ENCODE measurements at regions not wholly inside any gene's neighbourhood (a gene's known extent, or its start where the extent isn't known, plus 50 kb on each side); places are given as distances from the start of the nearest gene placed in this dataset.

DNA sequence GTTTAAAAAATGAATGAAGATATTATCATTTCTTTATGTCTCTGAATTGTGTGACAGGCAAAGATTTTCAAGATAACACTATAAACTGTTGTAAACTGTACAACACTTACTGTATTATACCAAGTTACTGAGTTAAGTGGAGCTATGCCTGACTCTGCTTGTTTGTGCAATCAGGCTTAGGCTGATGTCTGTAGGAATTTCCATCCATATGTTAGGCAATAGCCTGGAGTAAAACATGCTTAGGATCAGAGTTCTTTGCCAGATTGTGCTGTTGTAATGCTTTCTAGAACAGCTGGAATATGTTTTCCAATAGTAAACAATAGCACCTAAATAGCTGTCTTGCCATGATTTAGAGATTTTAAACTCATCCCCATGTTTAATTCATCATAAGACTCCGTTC is 1496.7 kb downstream of the CDH11 start:
- no peak overlapping the region for H3K4me3 ChIP-seq
- H3K36me3 ChIP-seq, result no peaks in the 10 kb centered on the region
- intact Hi-C loops (cut with DNase I), result no loop called here
- no peak for DNase-seq (ENCODE audit: low spot score)
- H3K27me3 ChIP-seq (replicated peaks; ENCODE audit: insufficient read depth), result no peaks in the 10 kb centered on the region
- H3K9me3 ChIP-seq, result no peaks in the 10 kb centered on the region
- H3K27ac ChIP-seq, result no peak overlapping the region
- no peaks in the 10 kb centered on the region for H3K4me1 ChIP-seq (replicated peaks)
- 79% methylated on average over 1 of the region's 1 CpG for WGBS
- TF ChIP-seq, protein P1, sequence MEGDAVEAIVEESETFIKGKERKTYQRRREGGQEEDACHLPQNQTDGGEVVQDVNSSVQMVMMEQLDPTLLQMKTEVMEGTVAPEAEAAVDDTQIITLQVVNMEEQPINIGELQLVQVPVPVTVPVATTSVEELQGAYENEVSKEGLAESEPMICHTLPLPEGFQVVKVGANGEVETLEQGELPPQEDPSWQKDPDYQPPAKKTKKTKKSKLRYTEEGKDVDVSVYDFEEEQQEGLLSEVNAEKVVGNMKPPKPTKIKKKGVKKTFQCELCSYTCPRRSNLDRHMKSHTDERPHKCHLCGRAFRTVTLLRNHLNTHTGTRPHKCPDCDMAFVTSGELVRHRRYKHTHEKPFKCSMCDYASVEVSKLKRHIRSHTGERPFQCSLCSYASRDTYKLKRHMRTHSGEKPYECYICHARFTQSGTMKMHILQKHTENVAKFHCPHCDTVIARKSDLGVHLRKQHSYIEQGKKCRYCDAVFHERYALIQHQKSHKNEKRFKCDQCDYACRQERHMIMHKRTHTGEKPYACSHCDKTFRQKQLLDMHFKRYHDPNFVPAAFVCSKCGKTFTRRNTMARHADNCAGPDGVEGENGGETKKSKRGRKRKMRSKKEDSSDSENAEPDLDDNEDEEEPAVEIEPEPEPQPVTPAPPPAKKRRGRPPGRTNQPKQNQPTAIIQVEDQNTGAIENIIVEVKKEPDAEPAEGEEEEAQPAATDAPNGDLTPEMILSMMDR (IDR thresholded peaks at IDR 0.05), result no peak
- TF ChIP-seq POLR2AphosphoS5 (IDR thresholded peaks at IDR 0.05) (no peak), POLR2A (IDR thresholded peaks at IDR 0.05) (no peak)

DNA sequence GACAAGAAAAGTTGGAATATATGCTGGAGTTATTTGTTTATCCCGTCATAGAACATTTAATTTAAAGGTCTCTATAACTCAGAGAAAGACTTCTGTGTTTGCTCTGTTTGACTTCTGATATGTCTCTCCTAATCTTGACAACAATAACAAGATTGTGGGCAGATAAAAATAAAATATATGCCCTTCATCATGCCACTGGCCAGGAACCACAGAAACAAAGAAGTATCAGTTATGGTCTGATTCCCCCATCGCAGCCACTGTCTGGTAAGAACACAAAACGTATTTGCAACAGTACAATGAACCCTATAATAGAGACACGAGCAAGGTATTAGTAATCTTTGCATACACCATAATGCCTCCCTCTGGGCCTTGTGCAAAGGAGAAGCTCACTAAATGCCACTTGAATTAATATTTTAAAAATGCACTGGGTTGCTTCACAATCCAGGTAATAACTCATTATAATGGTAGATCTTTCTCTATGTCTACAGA is 1498.3 kb downstream of the CDH11 start:
- WGBS, result 64% methylated on average over 4 of the region's 4 CpGs
- TF ChIP-seq POLR2A (IDR thresholded peaks at IDR 0.05), result no peak
- TF ChIP-seq, protein P1 (IDR thresholded peaks at IDR 0.05), result no peak
- no peak for TF ChIP-seq POLR2AphosphoS5 (IDR thresholded peaks at IDR 0.05)

DNA sequence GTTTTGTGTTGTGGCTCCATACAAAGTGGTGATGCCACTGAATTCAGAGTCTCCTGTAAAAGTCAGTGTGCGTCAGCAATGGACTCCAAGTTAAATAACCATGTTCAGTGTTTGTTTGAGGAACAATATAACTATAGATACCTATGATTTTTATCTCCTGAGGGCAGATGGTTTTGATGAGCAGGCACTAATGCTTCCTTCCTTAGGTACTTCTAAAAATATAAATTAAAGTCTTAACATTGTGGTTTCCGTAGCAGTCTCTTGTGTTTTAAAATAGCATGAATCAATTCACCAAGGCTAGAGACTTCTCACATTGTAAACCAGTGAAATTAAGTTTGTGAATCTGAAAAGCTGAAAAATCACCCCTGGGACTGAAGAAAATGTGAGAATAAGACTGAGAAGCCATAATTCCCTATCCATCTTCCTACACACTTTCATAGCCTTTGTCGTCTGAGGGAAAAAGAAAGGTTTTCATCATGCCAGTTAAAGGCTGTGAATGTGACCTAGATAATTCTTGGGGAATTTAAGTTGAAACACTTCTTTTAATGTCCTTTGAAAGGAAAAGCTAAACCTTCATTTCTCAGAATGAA is 1502.9 kb downstream of the CDH11 start:
- TF ChIP-seq POLR2A (IDR thresholded peaks at IDR 0.05) (no peak), POLR2AphosphoS5 (IDR thresholded peaks at IDR 0.05) (peak; percentile 37)
- TF ChIP-seq, protein P1 (IDR thresholded peaks at IDR 0.05), result no peak
- no peaks in the 10 kb centered on the region for H3K9me3 ChIP-seq
- no peak overlapping the region for H3K4me3 ChIP-seq
- no peak for DNase-seq (ENCODE audit: low spot score)
- H3K4me1 ChIP-seq (replicated peaks), result peaks cover 5% of the 10 kb centered on the region
- H3K27me3 ChIP-seq (replicated peaks; ENCODE audit: insufficient read depth), result no peaks in the 10 kb centered on the region
- no peaks in the 10 kb centered on the region for H3K36me3 ChIP-seq
- intact Hi-C loops (cut with DNase I), result no loop called here
- 52% methylated on average over 3 of the region's 3 CpGs for WGBS
- H3K27ac ChIP-seq, result no peak overlapping the region

More for the DNA sequence above, 1498.3 kb downstream of the CDH11 start:
- no peak overlapping the region for H3K27ac ChIP-seq
- no peaks in the 10 kb centered on the region for H3K36me3 ChIP-seq
- H3K9me3 ChIP-seq, result no peaks in the 10 kb centered on the region
- no peak for DNase-seq (ENCODE audit: low spot score)
- H3K4me3 ChIP-seq, result no peak overlapping the region
- H3K27me3 ChIP-seq (replicated peaks; ENCODE audit: insufficient read depth), result no peaks in the 10 kb centered on the region
- intact Hi-C loops (cut with DNase I), result no loop called here
- peaks cover 2% of the 10 kb centered on the region for H3K4me1 ChIP-seq (replicated peaks)

DNA sequence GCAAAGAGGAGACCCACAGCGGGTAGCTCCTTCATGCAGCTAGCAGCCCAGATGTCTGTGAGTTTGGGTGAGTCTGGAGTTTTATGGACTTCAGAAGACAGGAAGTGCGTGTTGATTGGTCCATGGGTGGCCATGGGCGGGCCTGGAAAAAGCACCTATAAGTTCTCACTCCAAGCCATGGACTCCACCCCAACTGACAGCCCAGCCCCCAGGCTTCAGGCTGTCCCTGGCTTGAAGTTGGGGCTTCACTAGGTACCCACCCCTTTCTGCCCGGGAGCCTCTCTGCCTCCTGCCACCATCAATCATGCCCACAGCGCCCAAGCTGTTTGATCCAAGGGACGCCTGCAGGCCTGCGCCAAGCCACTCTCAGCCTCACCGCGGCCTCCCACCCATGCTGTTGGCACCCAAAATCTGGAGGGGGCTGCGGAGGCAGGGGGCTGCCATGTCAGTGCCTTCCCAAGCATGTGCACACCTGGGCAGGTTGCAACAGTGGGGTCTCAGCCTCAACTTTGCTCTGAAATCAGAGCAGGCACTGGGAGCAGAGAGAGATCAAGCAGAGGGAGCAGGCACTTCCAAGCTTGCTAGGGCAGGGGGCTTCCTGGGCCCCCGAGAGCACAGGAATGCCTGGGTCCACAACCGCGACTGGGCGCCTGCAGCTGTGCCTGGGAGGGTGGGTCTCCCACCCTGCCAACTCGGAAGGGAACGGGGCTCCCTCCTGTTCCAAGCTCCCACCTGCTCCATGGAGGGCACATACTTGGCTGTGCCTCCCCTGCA is 1503.7 kb downstream of the CDH11 start:
- no peaks in the 10 kb centered on the region for H3K36me3 ChIP-seq
- peaks cover 5% of the 10 kb centered on the region for H3K4me1 ChIP-seq (replicated peaks)
- DNase-seq (ENCODE audit: low spot score), result peak; percentile 47
- TF ChIP-seq POLR2AphosphoS5 (IDR thresholded peaks at IDR 0.05), result peak; percentile 29
- TF ChIP-seq POLR2A (IDR thresholded peaks at IDR 0.05), result no peak
- intact Hi-C loops (cut with DNase I), result no loop called here
- no peaks in the 10 kb centered on the region for H3K9me3 ChIP-seq
- no peaks in the 10 kb centered on the region for H3K27me3 ChIP-seq (replicated peaks; ENCODE audit: insufficient read depth)
- no peak overlapping the region for H3K27ac ChIP-seq
- H3K4me3 ChIP-seq, result peak overlapping the region; percentile 48 to 49
- WGBS, result 80% methylated on average over 15 of the region's 16 CpGs

DNA sequence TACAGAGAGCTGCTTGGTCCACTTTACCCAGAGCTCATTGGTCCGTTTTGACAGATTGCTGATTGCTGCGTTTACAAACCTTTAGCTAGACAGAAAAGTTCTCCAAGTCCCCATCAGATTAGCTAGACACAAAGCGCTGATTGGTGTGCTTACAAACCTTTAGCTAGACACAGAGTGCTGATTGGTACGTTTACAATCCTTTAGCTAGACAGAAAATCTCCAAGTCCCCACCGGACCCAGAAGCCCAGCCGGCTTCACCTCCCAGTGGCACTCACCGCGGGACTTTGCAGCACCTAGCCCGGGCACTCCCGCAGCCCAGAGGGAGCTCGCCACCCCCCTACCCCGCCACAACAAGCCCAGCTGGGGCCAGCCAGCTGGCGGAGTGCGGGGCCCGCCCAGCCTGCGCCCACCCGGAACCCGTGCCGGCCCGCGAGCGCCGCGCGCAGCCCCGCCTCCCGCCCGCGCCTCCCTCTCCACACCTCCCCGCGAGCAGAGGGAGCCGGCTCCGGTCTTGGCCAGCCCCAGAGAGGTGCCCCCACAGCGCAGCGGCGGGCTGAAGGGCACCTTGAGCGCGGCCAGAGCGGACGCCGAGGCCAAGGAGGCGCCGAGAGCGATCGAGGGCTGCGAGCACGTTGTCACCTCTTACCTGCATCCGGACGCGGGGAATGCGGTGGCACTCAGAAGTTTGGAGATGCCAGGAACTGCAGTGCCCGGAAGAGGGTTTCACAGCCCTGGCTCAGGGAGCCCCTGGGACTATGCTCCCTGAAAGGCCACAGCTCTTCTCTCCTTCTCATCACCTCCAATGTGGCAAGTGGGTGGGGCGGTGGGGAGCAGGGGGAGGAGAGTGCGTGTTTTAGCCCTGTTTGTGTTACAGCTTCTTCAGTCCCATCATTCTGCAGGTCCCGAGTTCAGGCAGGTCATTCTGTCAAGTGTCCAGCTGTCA is 1504.5 kb downstream of the CDH11 start:
- WGBS, result 6% methylated on average over 45 of the region's 55 CpGs
- Histone ChIP-seq H3K9me3 (no peaks in the 10 kb centered on the region), H3K4me3 (peak overlapping the region; percentile 48 to 49), H3K36me3 (no peaks in the 10 kb centered on the region), H3K27me3 (replicated peaks; ENCODE audit: insufficient read depth) (no peaks in the 10 kb centered on the region), H3K27ac (peak overlapping the region in 1 of 2 donors; percentile 14), H3K4me1 (replicated peaks) (peaks cover 5% of the 10 kb centered on the region)
- intact Hi-C loops (cut with DNase I), result no loop called here
- DNase-seq (ENCODE audit: low spot score), result peak; percentile 5
- TF ChIP-seq POLR2A (IDR thresholded peaks at IDR 0.05) (no peak), POLR2AphosphoS5 (IDR thresholded peaks at IDR 0.05) (no peak)
- TF ChIP-seq, protein P1 (IDR thresholded peaks at IDR 0.05), result no peak

Data from prostate gland (tissue), 2 donors.